A204.1 (cell line): ENCODE measurements at regions not wholly inside any gene's neighbourhood (a gene's known extent, or its start where the extent isn't known, plus 50 kb on each side); places are given as distances from the start of the nearest gene placed in this dataset.

Experiments
- FAIRE-seq: peaks from 2 replicates; lab custom pipeline; 2012; peaks lifted over from hg19 to GRCh38; lab: Jason Lieb, UNC

DNA sequence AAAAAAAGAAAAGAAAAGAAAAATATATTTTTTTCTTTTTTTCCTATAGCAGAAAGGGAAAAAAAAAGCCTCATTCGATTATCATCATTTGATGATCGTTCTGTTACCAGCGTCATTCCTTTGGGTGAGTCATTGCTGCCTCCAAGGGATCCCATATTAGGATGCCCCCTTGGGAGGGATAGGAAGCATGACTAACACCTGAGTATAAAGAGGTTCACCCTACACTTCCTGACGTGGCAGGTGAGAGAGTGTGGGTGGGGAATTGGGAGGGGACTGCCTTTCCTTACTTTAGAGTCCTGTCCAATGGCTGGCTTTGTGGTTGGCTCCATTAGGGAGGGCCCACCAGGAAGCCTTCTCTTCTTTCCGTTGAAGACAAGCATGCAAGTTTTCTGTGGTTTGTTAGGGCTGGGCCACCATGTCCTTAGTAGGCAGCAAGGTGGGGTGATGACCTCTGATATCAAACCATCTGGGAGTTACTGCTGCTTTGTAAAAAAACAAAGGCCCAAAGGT lies 56.1 kb upstream of the FUT8 start:
- no peak for FAIRE-seq

DNA sequence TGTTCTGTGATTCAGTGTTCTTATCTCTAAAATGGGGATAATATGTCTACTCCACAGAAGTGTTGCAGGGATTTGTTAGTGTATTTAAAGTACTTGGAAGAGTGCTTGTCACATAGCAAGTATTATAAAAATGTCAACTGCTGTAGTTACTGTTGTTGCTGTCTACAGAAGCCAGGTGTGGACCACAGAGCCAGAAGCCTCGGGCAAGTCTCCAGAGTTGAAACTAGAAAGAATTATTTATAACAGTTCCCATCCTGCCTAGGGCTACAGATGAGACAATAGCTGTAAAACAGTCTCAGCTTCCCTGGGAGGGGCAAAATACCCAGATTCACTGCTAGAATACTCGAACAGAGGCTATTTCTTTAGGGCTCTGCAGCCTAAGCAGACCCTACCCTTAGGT lies 55.4 kb upstream of the FUT8 start:
- FAIRE-seq = no peak

- FAIRE-seq = no peak
Measured at GRCh38 chr14:65357689-65358088, 54.8 kb upstream of the FUT8 start.

DNA sequence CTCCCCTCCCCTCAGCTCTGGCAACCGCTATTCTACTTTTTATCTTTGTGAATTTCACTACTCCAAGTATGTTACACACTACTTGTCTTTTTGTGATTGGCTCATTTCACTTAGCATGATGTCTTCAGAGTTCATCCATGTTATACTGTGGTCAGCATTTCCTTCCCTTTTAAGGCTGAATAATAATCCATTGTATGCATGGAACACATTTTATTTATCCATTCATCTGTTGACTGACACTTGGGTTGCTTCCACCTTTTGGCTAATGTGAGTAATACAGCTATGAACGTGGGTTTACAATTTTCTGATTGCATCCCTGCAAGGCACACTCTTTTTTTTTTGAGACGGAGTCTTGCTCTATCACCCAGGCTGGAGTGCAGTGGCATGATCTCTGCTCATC lies 53.0 kb upstream of the FUT8 start:
- FAIRE-seq = no peak

- FAIRE-seq = no peak
Measured at GRCh38 chr14:65360144-65360784, 52.3 kb upstream of the FUT8 start.

- FAIRE-seq = no peak
Measured at GRCh38 chr14:65361920-65362319, 50.6 kb upstream of the FUT8 start.
